Nucleus accumbens (tissue), 56 donors: ENCODE measurements at regions not wholly inside any gene's neighbourhood (a gene's known extent, or its start where the extent isn't known, plus 50 kb on each side); places are given as distances from the start of the nearest gene placed in this dataset.
"Not testable (repeated sequence)": the region's sequence is repeated elsewhere in the genome, so short reads cannot be mapped to it uniquely, and the experiment has no call there.

ENCODE experiments used
- DNase-seq, 56 donors: peaks; one replicate each; lab custom pipeline; 2025; lab: John Stamatoyannopoulos, UW

GRCh38 chr1:163932901-163933300 lies 611.1 kb downstream of the NUF2 start:
- DNase-seq, result no peak

GRCh38 chr1:163933437-163933836 lies 611.7 kb downstream of the NUF2 start:
- DNase-seq, result no peak

DNA sequence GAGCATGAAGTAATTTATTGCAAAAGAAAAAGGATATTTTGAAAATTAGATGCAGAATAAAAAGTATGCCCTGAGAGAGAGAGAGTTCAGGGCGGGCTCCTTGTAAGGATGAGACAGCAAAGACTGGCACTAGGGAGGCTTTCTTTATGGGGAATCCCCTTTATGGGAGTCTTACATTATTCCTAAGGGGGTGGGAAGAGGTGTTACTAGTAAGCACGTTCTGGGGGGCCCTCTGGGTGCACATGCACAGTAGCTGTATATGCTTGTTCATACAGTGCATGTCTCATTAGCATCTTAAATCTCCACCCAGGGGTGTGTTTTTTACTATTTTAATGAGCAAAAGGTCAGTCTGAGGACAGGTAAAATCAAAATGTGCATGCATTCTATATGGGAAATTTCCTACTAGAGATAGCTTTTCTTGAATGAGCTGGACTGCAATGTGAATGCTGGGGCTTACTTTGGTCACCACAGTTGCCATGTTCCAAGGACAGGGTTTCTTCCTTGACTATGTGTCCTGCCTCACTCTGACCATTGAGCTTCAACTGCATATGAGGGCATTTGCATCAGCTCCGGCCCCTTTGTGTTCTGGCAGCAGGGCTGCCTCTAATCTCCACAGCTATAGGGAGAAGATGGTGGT lies 614.1 kb downstream of the NUF2 start:
- no peak for DNase-seq

DNA sequence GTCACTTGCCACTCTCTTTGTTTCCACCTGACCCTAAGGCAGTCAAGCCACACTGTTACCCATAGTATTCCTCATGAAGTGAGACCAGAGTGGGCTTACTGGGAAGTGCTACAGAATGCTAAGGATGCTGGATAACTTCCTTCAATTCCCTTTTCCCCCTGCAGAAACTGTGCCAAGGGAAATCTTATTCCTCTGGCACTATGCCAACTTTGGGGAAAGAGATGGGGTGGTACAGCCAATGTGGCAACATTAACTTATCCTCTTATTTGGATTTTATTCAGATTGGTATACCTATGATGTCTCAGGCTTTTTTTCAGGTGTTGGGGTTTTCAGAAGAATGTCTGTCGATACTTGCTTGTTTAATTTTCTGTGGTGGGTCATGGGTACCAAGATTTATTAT lies 599.4 kb upstream of the PBX1 start:
- no peak for DNase-seq

DNA sequence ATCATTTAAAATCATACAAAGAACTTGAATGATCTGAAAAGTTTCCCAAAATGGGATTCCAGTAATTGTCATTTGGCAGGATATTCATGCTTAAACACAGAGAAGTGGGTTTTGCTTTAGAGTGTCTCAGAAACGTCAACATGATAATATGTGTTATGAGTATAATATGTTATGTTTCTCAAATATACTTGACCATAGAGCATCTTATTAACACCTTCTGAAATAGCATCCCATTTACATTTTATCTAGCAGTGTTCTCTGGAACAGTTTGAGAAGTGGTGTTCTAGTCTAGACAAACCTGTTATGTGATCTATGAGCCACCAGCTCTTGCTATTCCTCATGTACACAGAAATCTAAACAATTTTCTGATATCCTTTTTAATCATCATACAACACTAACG lies 588.8 kb upstream of the PBX1 start:
- no peak for DNase-seq

- DNase-seq, result peak in 28 of 56 donors; percentile 0 to 71 (median 20)
Measured at GRCh38 chr1:163970699-163971098, 588.3 kb upstream of the PBX1 start.

GRCh38 chr1:163973586-163973985 lies 585.4 kb upstream of the PBX1 start:
- DNase-seq, result no peak

- no peak for DNase-seq
Measured at GRCh38 chr1:163974120-163974519, 584.9 kb upstream of the PBX1 start.

GRCh38 chr1:163980394-163980793 lies 578.6 kb upstream of the PBX1 start:
- no peak for DNase-seq

DNA sequence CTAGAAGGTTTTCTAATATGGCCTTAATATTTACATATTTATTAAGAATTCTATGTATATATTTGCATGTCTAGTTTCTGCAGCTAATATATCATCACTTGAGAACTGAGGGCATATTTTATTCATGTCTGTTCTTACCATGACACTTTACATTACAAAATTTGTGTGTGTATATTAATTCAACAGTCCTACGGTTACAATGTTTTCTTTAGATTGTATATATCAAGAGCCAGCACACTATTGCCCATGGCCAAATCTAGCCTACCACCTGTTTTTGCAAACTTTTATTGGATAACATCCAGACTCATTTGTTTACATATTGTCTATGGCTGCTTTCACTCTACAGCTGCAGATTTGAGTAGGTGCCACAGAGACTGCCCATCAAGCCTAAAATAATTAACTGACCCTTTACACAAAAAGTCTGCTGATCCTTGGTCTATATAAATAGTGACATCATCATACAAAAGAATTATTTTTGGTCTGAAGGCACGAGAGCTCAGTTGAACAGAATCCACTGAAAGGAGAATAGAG lies 577.4 kb upstream of the PBX1 start:
- DNase-seq, result no peak

- DNase-seq, result no peak
Measured at GRCh38 chr1:163983097-163983496, 575.9 kb upstream of the PBX1 start.

DNA sequence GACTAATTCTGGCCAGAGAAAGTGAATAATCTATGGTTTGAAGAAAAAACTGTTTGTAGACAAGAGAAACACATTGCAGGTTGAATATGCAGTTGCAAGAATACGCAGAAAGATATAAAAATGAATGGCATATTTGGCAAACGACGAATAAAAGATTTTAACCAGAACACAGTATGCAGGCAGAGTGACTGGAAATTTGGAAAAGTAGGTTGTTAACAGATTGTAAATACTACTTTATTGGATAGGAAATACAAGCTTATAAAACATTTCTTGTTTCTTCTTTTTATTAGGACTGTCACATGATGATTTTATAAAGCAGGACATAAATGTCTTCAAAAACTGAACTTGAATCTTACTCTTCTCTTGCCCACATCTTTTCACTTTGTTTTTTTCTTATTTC lies 573.3 kb upstream of the PBX1 start:
- DNase-seq, result no peak

DNA sequence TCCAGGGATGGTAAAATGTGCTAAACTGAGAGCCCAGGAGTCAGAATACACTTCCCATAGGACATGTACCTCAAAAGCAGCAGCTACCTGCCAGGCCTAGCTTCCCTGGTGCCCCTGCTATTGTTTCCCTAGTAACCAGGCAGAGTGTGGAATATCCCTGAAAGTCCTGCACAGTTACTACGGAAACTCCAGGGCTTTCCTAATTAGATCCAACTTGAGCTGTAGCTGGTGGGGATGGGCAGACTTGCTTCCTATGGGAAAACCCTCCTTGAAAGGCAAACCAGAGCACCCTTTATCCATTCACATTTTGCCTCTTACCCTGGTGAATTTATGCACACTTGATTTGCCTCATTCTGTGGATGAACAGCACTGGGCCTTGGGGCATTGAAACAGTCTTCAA lies 559.9 kb upstream of the PBX1 start:
- no peak for DNase-seq

GRCh38 chr1:164006186-164006585 lies 552.8 kb upstream of the PBX1 start:
- DNase-seq, result not testable (repeated sequence)

GRCh38 chr1:164006621-164007020 lies 552.4 kb upstream of the PBX1 start:
- DNase-seq, result no peak

DNA sequence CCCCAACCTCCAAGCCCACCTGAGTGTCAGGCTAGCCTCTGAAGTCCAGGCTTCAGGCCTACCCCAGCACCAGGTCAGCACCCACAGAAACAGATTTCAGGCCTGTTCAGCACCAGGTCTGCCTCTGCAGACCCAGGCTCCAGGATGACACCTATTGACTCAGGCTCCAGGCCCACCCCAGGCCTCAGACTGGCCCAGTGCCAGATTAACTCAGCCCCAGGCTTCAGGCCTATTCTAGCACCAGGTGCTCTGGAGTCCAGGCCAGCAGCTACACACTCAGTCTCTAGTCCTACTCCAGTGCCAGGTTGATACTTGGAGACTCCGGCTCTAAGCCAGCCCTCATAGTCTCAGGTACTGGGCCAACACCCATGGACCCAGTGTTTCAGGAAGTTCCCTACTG lies 541.7 kb upstream of the PBX1 start:
- DNase-seq, result no peak

- DNase-seq, result no peak
Measured at GRCh38 chr1:164020391-164020790, 538.6 kb upstream of the PBX1 start.

- no peak for DNase-seq
Measured at GRCh38 chr1:164021813-164022212, 537.2 kb upstream of the PBX1 start.

- no peak for DNase-seq
Measured at GRCh38 chr1:164033782-164034181, 525.2 kb upstream of the PBX1 start.

GRCh38 chr1:164040754-164041153 lies 518.2 kb upstream of the PBX1 start:
- no peak for DNase-seq

GRCh38 chr1:164051782-164052181 lies 507.2 kb upstream of the PBX1 start:
- DNase-seq, result no peak

DNA sequence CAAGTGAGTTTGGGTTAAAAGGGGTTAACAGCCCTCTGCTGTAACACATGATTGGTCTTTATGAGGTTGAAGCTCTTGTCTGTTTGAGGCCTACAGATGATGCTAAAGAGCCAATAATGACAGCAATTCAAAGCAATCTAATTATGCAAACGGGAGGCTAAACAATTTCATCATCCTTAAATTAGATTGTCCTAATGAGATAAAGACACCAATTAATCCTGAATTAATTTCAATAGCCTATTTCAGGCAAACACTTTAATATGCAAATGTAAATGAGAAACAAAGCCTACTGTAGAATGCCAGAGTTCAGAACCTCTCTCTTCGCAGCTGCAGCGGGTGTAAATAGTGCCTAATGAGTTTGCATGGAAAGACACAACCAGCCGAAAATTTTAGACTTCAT lies 504.7 kb upstream of the PBX1 start:
- no peak for DNase-seq

GRCh38 chr1:164058198-164058597 lies 500.8 kb upstream of the PBX1 start:
- no peak for DNase-seq
